GM21423 (cell line): ENCODE measurements at regions not wholly inside any gene's neighbourhood (a gene's known extent, or its start where the extent isn't known, plus 50 kb on each side); places are given as distances from the start of the nearest gene placed in this dataset.
"Not testable (repeated sequence)": the region's sequence is repeated elsewhere in the genome, so short reads cannot be mapped to it uniquely, and the experiment has no call there.

ENCODE experiments used
- ATAC-seq: cut with Tn5 transposase; IDR thresholded peaks from one replicate; pipeline ENCODE4 v1.9.1; 2021; ENCODE audit warnings: mild to moderate bottlenecking, moderate library complexity; ENCODE audit not compliant: unreplicated experiment

DNA sequence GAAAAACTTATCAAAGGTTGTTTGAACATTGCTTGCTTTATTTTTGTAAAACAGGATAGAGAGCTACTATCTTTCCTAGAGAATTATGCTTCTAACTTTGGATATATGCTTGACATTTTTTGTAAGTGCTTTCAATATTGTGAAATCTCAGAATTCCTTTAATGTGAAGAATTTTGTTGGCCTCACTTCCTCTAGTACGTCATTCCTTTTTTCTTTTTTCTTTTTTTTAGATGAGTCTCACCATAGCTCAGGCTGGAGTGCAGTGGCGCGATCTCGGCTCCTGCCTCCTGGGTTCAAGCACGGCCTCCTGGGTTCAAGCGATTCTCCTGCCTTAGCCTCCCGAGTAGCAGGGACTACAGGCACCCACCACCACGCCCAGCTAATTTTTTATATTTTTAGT, 668.1 kb downstream of the RFPL4B start:
- no peak for ATAC-seq

DNA sequence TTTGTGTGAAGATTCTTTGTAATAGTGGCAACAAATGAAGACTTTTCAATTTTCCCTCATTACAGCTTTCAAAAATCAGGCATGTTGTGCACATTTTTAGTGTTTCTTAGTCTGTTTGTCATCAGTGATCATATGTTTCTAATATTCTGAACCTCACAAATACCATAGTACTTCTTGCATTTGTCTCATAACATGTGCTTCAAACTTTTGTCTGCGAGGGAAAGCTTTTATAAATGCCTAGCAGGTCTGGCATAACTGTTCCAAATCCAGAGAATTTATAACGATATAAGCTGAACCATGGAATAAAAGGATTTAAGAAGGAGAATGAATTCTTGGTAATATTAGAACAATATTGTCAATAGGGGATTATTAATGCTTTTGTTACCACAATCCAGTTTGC, 670.2 kb downstream of the RFPL4B start:
- ATAC-seq, result no peak

GRCh38 chr6:113018351-113019151, 671.4 kb downstream of the RFPL4B start:
- no peak for ATAC-seq

DNA sequence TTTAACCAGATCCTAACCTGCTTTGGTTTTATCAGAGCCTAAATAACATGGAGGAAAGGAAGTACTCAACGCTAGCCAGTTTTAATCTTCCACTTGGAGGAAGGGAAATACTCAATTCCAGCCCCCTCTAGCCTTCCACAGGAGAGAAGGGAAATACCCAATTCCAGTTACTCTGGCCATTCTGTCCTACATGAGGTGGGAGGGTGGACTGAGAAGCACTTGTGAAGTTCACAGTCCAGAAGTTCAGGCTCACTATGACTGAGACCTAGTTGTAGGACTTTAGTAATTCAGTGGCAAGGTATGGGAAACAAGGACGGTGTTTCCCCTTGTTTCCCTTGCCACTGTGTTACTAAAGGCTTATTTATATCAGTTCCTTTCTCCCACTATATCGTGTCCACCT, 672.0 kb downstream of the RFPL4B start:
- ATAC-seq, result no peak

DNA sequence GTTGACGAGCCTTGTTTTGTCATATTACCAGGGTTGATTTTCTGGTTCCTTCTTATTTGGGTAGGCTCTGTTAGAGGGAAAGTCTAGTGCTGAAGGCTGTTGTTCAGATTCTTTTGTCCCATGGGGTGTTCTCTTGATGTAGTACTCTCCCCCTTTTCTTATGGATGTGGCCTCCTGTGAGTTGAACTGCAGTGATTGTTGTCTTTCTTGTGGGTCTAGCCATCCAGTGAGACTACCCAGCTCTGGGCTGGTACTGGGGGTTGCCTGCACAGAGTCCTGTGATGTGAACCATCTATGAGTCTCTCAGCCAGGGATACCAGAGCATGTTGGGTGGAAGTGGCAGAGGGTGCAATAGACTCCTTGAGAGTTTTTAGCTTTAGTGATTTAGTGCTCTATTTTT, 680.6 kb downstream of the RFPL4B start:
- no peak for ATAC-seq

GRCh38 chr6:113029161-113029560, 682.0 kb downstream of the RFPL4B start:
- ATAC-seq, result not testable (repeated sequence)

DNA sequence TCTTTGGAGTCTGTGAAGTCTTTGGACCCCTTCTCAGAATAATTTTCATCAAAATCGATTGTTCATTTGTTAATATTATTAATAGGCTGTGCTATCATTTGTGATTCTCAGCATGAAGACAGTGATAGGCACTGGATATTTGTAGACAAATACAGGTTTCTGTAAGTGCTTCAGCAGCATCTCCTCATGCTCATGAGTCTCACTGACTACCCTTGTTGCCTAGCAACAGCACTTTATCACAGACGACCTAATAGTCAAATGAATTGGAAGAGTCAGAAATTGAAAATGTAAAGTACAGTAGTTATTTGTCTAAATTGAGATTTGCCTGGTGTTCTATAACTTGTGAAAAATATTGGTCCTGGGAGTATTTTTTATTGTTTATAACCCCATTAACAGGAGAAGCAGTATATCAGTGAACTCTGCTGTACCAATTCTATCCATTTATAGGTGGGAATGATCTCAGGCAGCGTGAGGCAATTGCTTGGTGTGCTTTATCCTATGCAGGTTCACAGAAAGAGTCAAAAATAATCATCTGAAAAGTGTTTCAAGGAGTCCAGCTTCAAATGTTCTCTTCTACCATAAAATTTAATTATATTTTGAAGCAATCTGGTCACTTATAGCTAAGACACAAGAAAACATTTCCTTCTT, 684.6 kb downstream of the RFPL4B start:
- ATAC-seq, result no peak

DNA sequence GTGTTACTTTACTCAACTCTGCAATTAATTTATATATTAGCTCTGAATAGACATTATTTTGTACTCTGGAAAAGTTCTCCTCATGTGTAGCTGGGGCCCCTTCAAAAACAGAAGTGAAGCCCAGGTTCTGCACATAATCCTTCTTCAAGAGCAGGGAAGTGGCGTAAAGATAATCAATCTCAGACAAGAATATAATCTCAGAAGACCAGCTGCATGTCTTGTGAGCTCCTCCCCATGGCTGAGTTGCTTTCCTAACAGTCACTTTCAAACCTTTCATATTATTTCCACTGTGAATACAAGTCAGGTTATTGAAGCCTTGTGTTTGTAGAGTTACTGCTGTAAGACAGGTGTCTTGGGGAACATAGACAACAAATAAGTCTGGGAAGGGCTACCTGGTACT, 691.9 kb downstream of the RFPL4B start:
- ATAC-seq, result no peak

- ATAC-seq, result no peak
These were observed 700.0 kb downstream of the RFPL4B start for GRCh38 chr6:113047148-113047547.

- ATAC-seq, result no peak
These were observed 700.8 kb downstream of the RFPL4B start for GRCh38 chr6:113047932-113048331.

DNA sequence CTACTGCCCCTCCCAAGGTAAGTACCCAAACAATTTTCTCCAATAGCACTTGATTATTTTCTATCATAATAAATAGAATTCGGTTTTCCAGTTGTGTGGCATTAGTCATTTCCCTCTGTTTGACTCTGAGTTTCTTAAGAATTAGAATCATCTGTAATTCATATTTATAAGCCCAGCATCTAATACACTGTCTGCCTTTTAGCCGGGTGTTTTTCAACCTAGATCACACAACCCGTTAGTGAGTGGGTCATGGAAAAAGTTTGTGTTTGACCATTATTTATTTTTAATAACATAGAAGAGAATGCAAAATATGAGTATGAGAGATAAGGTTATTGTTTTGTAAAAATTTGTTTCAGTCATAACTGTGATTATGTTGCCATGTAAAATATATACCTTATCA, 701.6 kb downstream of the RFPL4B start:
- ATAC-seq, result no peak

DNA sequence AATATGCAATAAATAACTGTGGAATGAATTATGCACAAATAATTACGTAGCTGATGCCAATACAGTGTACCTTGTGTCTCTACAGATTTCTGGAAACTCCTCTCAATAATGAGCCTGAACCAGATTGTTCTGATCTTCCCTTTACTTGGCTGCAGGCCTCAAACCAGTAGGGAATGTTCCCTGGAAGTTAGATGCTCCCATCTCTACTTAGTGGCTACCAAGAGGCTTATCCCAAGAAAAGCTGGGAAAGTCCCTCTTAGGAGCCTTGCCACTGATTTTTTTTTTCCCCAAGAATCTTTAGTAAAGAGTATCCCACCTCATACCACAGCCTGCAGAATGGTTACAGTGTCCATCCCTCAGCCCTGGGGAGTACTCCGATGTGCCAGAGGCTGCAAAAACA, 702.1 kb downstream of the RFPL4B start:
- no peak for ATAC-seq

DNA sequence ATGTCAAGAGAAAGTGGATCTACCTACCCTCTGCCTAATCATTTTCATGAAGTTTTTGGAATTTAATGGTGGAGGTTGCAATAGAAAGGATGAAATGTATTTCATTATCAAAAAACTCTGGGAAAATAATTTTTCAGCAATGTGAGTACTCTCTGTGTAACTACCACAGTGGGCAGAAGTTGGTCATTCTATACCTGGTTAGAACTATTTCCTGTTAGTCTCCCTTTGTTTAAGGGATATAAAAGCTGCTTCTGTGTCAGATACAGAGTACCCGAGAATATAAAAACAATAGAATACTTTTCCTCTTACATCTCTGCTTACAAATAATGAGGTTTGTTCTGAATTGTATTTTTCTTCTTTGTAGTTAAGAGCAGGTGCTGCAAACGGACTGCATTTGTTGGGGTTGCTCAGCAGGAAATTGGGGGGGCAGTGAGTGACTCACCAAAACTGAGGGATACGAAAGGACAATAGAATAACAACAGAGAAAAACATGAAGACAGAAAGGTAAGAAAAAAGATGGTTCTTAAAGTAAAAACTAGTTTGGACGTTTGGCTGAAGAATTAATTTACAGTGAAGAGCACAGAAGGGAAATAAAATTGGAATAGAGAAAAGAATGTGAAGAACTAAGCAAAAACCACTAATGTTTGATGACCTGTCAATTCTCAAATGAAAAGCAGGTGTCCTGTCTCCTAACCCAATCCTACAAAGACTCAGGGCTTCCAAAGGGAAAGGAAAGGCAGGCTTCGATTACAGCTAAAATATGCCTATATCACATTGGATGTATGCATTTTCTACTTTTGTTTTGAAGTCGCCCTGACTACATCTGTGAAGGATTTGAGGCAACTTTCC, 703.1 kb downstream of the RFPL4B start:
- ATAC-seq, result no peak

- ATAC-seq, result no peak
These were observed 703.8 kb downstream of the RFPL4B start for GRCh38 chr6:113050979-113051378.

GRCh38 chr6:113052506-113052905, 705.4 kb downstream of the RFPL4B start:
- no peak for ATAC-seq

GRCh38 chr6:113055061-113055460, 707.9 kb downstream of the RFPL4B start:
- no peak for ATAC-seq

DNA sequence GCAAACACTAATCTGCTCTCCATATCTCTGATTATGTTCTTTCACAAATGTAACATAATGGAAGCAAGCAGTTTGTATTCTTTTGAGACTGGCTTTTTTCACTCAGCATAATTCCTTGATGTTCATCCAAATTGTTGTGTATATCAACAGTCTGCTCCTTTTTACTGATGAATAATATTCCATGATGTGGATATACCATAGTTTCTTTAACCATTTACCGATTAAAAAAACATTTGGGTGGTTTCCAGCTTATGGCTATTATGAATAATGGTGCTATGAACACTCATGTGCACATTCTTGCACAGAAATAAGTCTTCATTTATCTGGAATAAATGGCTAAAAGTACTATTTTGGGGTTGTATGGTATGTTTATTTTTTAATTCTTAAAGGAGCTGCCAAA, 708.9 kb downstream of the RFPL4B start:
- no peak for ATAC-seq

- no peak for ATAC-seq
These were observed 710.5 kb downstream of the RFPL4B start for GRCh38 chr6:113057567-113058053.

GRCh38 chr6:113060664-113061063, 713.5 kb downstream of the RFPL4B start:
- ATAC-seq, result no peak

- no peak for ATAC-seq
These were observed 718.5 kb downstream of the RFPL4B start for GRCh38 chr6:113065611-113066010.

DNA sequence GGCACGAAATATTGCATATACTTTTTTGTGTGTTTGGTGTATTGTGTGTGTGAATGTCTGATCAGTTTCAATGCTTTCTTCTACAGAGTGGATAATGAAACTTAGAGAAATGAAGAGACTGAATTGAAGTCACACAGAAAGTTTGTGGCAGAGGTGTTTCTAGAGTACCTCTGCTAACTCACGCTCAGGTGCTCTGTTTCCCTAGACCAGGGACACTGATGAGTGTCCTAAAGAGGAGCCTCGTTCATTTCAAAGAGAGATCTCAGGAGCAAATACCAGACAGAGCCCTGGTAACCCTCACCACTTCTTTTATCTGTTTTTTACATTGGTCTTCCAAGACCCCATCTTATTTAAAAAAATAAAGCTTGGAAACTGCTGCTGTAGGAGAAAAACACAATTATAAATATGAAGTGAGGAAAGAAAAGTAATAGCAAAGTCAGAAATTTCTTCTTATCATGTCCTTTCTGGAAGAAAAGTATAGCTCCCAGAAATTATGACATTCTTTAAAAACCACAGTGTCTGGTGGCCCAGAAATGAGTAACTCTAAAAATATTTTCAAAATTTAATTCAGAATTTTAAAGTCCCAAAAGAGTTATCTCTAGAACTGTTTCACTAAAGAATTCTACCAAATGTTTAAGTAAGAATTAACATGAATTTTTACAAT, 720.6 kb downstream of the RFPL4B start:
- no peak for ATAC-seq
